HepG2 (cell line): ENCODE measurements at regions not wholly inside any gene's neighbourhood (a gene's known extent, or its start where the extent isn't known, plus 50 kb on each side); places are given as distances from the start of the nearest gene placed in this dataset.
A peak's percentile ranks its signal among the peaks of the same experiment; 100 is the strongest.

Source experiments
- AGO2 ChIP-seq: fragments of 200-400 bp; formaldehyde crosslinking; optimal IDR thresholded peaks from 2 replicates; pipeline ENCODE3; 2017; ENCODE audit warnings: mild to moderate bottlenecking, low read depth, low read length, moderate library complexity
- DPF2 ChIP-seq: sonication (generic); formaldehyde crosslinking; IDR thresholded peaks from 2 replicates; pipeline ENCODE4 v1.4.0; 2020; ENCODE audit warnings: mild to moderate bottlenecking, low read depth, missing genetic modification reagents, borderline replicate concordance
- GATAD1 ChIP-seq: IDR thresholded peaks from 2 replicates; pipeline ENCODE4 v1.6.1; 2016; ENCODE audit warnings: missing genetic modification reagents, missing compliant biosample characterization
- KAT2B ChIP-seq: fragments of 150-350 bp; IDR thresholded peaks from 2 replicates; pipeline ENCODE4 v1.6.1; 2014; ENCODE audit warnings: low read depth, low read length, borderline replicate concordance
- MIXL1 ChIP-seq: IDR thresholded peaks from 2 replicates; pipeline ENCODE4 v1.6.1; 2016
- RCOR2 ChIP-seq: IDR thresholded peaks from 2 replicates; pipeline ENCODE4 v1.6.1; 2016; ENCODE audit warnings: missing biosample characterization, missing genetic modification reagents
- SALL1 ChIP-seq: sonication (generic); formaldehyde crosslinking; IDR thresholded peaks from 2 replicates; pipeline ENCODE4 v1.8.0; 2022; ENCODE audit warnings: mild to moderate bottlenecking, missing genetic modification reagents
- SIN3A ChIP-seq: IDR thresholded peaks from 2 replicates; pipeline ENCODE4 v1.6.1; 2011; ENCODE audit warnings: low read depth, mild to moderate bottlenecking, control low read depth, low read length, borderline replicate concordance
- SNAPC2 ChIP-seq: sonication (generic); formaldehyde crosslinking; IDR thresholded peaks from 2 replicates; pipeline ENCODE4 v1.8.1; 2022; ENCODE audit warnings: mild to moderate bottlenecking, missing genetic modification reagents
- TBX2 ChIP-seq: sonication (generic); formaldehyde crosslinking; IDR thresholded peaks from 2 replicates; pipeline ENCODE4 v1.5.0; 2020; ENCODE audit warnings: missing genetic modification reagents, mild to moderate bottlenecking, borderline replicate concordance
- ZBTB26 ChIP-seq: IDR thresholded peaks from 2 replicates; pipeline ENCODE4 v1.6.1; 2016; ENCODE audit warnings: missing compliant biosample characterization, missing genetic modification reagents, borderline replicate concordance
- ZNF143 ChIP-seq: sonication (generic); formaldehyde crosslinking; IDR thresholded peaks from 2 replicates; pipeline ENCODE4 v1.4.0; 2020; ENCODE audit warnings: missing genetic modification reagents
- ZNF256 ChIP-seq: sonication (generic); formaldehyde crosslinking; conservative IDR thresholded peaks from 2 replicates; pipeline ENCODE4 v1.4.0; 2020; ENCODE audit warnings: missing genetic modification reagents
- ZNF577 ChIP-seq: sonication (generic); formaldehyde crosslinking; IDR thresholded peaks from 2 replicates; pipeline ENCODE4 v1.4.0; 2020; ENCODE audit warnings: mild to moderate bottlenecking, low read depth, missing genetic modification reagents, borderline replicate concordance
- ZNF614 ChIP-seq: IDR thresholded peaks from 2 replicates; pipeline ENCODE4 v1.6.1; 2018; ENCODE audit warnings: missing biosample characterization, missing genetic modification reagents, inconsistent platforms, borderline replicate concordance
- ZNF674 ChIP-seq: sonication (generic); formaldehyde crosslinking; IDR thresholded peaks from 2 replicates; pipeline ENCODE4 v1.5.0; 2020; ENCODE audit warnings: low read depth, mild to moderate bottlenecking, missing genetic modification reagents
- ZNF781 ChIP-seq: sonication (generic); formaldehyde crosslinking; IDR thresholded peaks from 2 replicates; pipeline ENCODE4 v1.5.1; 2020; ENCODE audit warnings: borderline replicate concordance, mild to moderate bottlenecking, missing genetic modification reagents; ENCODE audit errors: not compliant biosample characterization
- ZNF883 ChIP-seq: sonication (generic); formaldehyde crosslinking; IDR thresholded peaks from 2 replicates; pipeline ENCODE4 v1.5.1; 2020; ENCODE audit warnings: mild to moderate bottlenecking, missing genetic modification reagents; ENCODE audit errors: not compliant biosample characterization
- ZSCAN12 ChIP-seq: sonication (generic); formaldehyde crosslinking; IDR thresholded peaks from 2 replicates; pipeline ENCODE4 v1.9.0; 2021; ENCODE audit warnings: mild to moderate bottlenecking, missing genetic modification reagents
- TF ChIP-seq, protein P1 (sequence below): IDR thresholded peaks from 2 replicates; pipeline ENCODE4 v1.4.0; 2020; ENCODE audit warnings: mild to moderate bottlenecking, missing genetic modification reagents
- TF ChIP-seq, protein P2 (sequence below): sonication (generic); formaldehyde crosslinking; IDR thresholded peaks from 2 replicates; pipeline ENCODE4 v1.8.1; 2022; ENCODE audit warnings: low read depth, mild to moderate bottlenecking, missing genetic modification reagents
- TF ChIP-seq, protein P3 (sequence below): IDR thresholded peaks from 2 replicates; pipeline ENCODE4 v1.6.1; 2016; ENCODE audit warnings: missing compliant biosample characterization, missing genetic modification reagents, borderline replicate concordance

DNA sequence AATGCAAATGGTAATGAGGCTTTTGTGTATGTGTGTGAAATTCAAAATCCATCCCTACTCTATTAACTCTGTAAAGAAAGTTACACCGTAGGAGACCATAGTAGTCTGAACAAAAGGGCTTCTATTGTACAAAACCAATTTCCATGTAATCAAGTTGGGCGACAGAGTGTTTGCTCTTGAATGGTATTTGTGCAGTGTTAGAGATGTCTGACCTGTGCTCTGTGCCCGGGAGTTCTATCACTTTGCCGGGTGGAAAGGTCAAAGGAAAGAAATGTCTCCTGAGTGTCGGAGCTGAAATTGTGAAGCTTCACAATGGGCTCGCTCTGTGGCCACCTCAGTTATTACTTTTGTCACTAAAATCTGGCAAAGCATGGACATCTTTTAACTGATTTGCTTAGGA lies 312.0 kb downstream of the SAMD5 start (continued):
- TF ChIP-seq, protein P1, sequence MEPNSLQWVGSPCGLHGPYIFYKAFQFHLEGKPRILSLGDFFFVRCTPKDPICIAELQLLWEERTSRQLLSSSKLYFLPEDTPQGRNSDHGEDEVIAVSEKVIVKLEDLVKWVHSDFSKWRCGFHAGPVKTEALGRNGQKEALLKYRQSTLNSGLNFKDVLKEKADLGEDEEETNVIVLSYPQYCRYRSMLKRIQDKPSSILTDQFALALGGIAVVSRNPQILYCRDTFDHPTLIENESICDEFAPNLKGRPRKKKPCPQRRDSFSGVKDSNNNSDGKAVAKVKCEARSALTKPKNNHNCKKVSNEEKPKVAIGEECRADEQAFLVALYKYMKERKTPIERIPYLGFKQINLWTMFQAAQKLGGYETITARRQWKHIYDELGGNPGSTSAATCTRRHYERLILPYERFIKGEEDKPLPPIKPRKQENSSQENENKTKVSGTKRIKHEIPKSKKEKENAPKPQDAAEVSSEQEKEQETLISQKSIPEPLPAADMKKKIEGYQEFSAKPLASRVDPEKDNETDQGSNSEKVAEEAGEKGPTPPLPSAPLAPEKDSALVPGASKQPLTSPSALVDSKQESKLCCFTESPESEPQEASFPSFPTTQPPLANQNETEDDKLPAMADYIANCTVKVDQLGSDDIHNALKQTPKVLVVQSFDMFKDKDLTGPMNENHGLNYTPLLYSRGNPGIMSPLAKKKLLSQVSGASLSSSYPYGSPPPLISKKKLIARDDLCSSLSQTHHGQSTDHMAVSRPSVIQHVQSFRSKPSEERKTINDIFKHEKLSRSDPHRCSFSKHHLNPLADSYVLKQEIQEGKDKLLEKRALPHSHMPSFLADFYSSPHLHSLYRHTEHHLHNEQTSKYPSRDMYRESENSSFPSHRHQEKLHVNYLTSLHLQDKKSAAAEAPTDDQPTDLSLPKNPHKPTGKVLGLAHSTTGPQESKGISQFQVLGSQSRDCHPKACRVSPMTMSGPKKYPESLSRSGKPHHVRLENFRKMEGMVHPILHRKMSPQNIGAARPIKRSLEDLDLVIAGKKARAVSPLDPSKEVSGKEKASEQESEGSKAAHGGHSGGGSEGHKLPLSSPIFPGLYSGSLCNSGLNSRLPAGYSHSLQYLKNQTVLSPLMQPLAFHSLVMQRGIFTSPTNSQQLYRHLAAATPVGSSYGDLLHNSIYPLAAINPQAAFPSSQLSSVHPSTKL (CRISPR knock-in tag), result peak; percentile 54; the same call in 1 of the 2 replicates
- TF ChIP-seq DPF2 (CRISPR knock-in tag) (no peak), KAT2B (no peak), ZNF674 (no peak), ZNF577 (CRISPR knock-in tag) (no peak), ZSCAN12 (no peak), TBX2 (CRISPR knock-in tag) (peak; percentile 62; the same call in 1 of the 2 replicates), ZBTB26 (no peak), AGO2 (no peak), ZNF883 (no peak), RCOR2 (CRISPR knock-in tag) (0 out of 2 replicates have a peak, but pooled peaks have one; percentile 42), ZNF614 (CRISPR knock-in tag) (0 out of 2 replicates have a peak, but pooled peaks have one; percentile 29), ZNF256 (CRISPR knock-in tag) (no peak), ZNF781 (no peak), GATAD1 (CRISPR knock-in tag) (no peak), MIXL1 (CRISPR knock-in tag) (no peak), SIN3A (no peak), SNAPC2 (CRISPR knock-in tag) (0 out of 2 replicates have a peak, but pooled peaks have one; percentile 25), SALL1 (CRISPR knock-in tag) (peak; percentile 40; the same call in 1 of the 2 replicates), ZNF143 (CRISPR knock-in tag) (no peak)
- TF ChIP-seq, protein P2, sequence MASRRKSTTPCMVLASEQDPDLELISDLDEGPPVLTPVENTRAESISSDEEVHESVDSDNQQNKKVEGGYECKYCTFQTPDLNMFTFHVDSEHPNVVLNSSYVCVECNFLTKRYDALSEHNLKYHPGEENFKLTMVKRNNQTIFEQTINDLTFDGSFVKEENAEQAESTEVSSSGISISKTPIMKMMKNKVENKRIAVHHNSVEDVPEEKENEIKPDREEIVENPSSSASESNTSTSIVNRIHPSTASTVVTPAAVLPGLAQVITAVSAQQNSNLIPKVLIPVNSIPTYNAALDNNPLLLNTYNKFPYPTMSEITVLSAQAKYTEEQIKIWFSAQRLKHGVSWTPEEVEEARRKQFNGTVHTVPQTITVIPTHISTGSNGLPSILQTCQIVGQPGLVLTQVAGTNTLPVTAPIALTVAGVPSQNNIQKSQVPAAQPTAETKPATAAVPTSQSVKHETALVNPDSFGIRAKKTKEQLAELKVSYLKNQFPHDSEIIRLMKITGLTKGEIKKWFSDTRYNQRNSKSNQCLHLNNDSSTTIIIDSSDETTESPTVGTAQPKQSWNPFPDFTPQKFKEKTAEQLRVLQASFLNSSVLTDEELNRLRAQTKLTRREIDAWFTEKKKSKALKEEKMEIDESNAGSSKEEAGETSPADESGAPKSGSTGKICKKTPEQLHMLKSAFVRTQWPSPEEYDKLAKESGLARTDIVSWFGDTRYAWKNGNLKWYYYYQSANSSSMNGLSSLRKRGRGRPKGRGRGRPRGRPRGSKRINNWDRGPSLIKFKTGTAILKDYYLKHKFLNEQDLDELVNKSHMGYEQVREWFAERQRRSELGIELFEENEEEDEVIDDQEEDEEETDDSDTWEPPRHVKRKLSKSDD, result no peak
- TF ChIP-seq, protein P3, sequence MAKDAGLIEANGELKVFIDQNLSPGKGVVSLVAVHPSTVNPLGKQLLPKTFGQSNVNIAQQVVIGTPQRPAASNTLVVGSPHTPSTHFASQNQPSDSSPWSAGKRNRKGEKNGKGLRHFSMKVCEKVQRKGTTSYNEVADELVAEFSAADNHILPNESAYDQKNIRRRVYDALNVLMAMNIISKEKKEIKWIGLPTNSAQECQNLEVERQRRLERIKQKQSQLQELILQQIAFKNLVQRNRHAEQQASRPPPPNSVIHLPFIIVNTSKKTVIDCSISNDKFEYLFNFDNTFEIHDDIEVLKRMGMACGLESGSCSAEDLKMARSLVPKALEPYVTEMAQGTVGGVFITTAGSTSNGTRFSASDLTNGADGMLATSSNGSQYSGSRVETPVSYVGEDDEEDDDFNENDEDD (CRISPR knock-in tag), result no peak
